ENCODE measurements at regions not wholly inside any gene's neighbourhood (a gene's known extent, or its start where the extent isn't known, plus 50 kb on each side); places are given as distances from the start of the nearest gene placed in this dataset.

DNA sequence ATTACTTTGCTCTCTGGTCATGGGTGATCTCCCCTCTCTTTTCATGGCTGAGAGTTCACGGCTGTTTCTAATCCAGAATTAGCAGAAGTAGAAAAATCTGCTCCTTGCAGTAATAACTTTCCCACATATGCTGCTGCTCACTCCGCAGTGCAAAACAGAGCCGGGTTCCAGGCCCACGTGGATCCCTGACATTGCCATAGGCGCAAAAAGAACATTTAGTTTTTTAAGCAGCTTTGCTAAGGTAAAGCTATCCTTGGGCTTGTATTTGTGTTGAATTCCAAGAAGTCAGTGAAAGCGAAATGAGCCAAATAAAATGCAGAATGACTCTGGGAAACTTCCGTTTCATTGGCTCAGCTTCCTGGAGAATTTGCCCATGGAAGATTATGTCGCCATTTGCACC, 633.7 kb upstream of the SUCLG2 start:
- DNase-seq, result no peak

GRCh38 chr3:68287101-68287500, 632.7 kb upstream of the SUCLG2 start:
- no peak for DNase-seq

GRCh38 chr3:68274286-68274685, 619.9 kb upstream of the SUCLG2 start:
- DNase-seq, result no peak

GRCh38 chr3:68271145-68271544, 616.7 kb upstream of the SUCLG2 start:
- DNase-seq, result peak; percentile 62

GRCh38 chr3:68256635-68257223, 602.3 kb upstream of the SUCLG2 start:
- DNase-seq, result no peak

- DNase-seq, result no peak
Measured at GRCh38 chr3:68249265-68249664, 594.9 kb upstream of the SUCLG2 start.

DNA sequence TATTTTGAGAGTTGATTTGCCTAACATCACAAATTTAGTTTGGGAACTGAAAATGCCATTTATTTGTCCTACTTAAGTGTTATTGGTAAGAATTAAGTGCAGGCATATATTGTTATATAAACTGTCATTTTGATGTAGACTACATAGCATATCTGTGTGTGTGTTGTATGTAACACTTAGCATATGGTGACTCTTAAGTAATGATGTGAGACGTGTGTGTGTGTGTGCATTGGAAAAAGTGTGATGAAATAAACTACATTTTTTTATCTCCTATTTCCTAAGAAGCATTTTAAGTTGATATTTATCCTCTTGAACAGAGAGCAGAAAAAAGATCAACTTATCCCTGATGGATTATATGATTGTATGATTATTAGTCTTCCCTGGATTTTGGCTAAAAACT, 588.2 kb upstream of the SUCLG2 start:
- no peak for DNase-seq

GRCh38 chr3:68239542-68239941, 585.1 kb upstream of the SUCLG2 start:
- no peak for DNase-seq

GRCh38 chr3:68234076-68234780, 579.8 kb upstream of the SUCLG2 start:
- DNase-seq, result no peak

DNA sequence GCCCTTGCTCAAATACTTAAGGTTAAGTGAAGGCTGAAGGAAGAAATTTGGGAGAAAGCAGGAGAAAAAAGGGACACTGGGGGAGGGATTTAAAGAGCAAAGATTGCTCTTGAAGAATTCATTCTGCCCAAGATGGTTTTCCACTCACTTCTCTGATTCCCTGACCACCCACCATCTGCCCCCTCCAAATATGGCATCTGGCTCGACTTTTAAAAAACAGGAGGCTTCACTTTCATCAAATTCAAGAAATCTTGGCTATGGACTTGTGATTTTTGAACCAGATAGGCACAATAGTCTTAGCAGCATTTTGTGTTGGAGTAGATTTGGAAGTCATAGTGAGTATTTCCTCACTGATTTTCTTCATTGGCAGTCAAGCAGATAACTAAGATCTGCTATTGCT, 574.4 kb upstream of the SUCLG2 start:
- DNase-seq, result no peak

DNA sequence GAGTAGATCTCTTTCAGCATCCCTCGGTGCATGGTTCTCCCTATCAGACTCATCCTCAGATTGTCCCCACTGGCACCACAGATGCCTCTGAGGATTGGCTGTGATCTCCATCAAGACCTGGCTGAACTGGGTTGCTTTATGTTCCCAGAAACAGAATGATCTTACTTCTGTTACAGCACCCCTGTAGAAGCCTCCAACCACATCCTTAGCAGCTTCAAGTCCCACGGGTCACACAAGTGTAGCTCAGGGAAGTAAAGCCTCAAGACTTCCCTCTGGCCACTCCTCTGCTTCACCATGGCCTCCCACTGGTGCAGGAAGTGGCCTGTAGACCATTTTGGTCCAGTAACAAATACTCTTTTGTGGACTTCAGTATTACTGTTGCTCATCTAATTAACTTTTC, 566.4 kb upstream of the SUCLG2 start:
- no peak for DNase-seq

DNA sequence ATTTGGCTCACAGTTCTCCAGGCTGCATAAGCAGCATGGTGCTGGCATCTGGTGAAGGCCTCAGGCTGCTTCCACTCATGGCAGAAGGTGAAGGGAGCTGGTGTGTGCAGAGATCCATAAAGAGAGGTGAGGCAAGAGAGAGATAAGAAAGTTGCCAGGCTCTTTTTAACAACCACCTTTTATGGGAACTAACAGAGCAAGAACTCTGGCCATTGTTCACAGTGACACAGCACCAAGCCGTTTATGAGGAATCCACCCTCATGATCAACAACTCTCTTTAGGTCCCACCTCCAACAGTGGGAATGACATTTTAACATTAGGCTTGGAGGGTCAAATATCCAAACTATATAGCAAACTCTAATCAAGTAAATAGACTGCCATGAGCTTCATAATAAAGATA, 557.2 kb upstream of the SUCLG2 start:
- no peak for DNase-seq

DNA sequence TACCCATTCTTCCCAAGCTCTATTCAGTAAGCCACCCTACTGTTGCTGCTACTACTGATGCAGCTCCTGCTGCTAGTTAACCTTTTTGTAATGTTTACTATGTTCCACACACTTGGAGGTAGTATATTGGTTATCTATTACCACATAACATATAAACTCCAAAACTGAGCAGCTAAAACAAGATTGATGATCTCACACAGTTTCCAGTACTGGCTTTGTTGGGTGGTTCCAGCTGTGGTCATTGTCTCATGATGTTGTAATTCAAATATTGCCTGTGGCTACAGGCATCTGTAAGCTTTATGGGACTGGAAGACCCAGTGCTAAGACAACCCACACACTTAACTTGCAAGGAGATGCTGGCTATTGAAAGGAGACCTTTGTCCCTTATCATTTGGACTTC, 556.2 kb upstream of the SUCLG2 start:
- DNase-seq, result no peak

DNA sequence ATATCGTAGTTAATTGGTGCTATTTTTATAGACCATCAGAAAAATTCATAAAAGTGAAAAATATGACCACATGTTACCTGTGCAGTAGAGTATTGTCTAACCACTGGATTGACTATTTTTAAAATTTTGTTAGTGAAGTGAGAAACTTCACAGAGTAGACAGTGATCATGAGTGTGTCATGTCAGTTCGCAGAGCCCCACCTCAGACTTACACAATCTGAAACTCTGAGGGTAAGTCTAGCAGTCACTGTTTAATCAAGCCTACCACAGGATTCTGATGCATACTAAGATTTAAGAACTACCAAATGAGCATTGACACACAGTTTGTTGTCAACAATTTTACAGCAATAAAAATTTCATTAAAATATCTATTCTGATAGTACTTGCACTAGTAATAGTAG, 552.9 kb upstream of the SUCLG2 start:
- DNase-seq, result no peak

DNA sequence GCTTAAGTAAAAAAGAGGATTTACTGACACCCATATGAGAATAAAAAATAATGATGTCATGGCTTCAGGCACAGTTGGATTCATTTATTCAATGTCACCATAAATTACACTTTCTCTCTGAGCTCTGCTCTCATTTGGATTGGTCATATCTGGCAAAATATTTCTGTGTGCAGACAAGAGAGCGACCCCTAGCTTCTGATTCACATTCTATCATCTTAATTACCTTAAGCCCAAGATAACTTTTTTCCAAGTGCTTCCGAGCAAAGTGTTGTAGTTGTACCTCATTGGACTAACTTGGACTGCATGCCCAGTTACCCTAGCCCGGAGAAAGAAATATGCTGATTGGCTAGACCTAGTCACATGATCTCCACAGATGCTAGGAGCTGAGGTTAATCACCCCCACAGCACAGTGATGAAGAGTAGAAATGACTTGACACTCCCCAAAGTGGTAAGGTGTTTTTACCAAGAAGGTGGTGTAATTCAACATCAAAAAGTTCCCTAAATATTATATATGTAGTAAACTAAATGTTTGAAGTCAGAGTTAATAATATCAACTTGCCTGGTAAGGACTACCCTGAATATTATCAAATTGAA, 552.2 kb upstream of the SUCLG2 start:
- DNase-seq, result no peak

DNA sequence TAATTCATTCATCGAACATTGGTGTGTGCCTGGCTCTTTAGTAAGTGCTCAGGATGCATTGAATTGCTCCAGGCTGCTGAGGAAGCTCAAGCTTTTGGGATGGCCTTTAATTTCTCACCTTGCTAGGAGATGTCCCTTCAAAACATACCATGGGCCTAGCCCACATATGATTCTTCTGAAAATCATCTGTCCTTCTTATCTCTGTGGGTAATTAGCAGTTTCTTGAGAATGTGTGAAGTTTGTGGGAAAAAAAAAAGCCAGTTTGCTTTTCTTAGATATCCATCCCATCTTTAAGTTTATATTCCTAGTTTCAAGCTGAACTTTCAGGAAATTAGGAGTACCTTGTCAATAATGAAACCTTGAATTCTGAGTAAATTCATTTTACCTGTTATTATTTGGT, 532.3 kb upstream of the SUCLG2 start:
- DNase-seq, result no peak

DNA sequence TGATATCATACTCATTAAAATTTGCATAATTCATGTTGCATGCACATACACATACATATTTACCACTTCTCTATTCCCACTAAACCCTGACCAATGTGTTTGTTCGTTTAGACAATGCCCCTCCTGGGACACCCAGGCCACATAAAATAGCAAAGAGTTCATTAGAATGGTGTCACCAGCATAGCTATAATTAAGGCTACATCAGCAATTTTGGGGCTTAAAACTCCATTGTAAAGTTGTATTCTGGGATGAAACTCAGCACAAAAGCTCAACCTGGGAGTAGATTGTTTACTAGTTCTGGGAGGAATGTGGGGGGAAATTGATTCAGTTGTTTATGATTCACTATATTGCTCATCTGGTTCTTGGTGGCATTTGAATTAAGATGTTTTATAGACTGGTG, 522.2 kb upstream of the SUCLG2 start:
- DNase-seq, result no peak

- DNase-seq, result no peak
Measured at GRCh38 chr3:68173012-68173634, 518.7 kb upstream of the SUCLG2 start.

DNA sequence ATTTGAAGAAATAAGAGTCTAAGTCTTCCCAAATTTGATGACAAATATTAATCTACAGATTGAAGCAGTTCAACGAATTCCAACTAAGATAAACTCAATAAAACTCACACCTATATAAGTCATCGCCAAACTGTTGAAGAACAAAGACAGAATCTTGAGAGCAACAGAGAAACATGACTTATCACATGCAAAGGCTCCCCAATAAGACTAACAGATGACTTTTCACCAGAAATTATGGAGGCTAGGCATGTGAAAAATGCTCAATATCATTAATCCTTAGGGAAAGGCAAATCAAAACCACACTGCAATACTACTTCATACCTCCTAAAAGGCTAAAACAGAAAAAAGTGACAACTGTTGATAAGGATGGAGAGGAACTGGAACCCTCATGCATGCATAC, 517.6 kb upstream of the SUCLG2 start:
- DNase-seq, result no peak

- no peak for DNase-seq
Measured at GRCh38 chr3:68163968-68164367, 509.6 kb upstream of the SUCLG2 start.

GRCh38 chr3:68163062-68163461, 508.6 kb upstream of the SUCLG2 start:
- no peak for DNase-seq

- DNase-seq, result no peak
Measured at GRCh38 chr3:68162644-68163043, 508.2 kb upstream of the SUCLG2 start.

GRCh38 chr3:68151359-68151758, 496.9 kb upstream of the SUCLG2 start:
- no peak for DNase-seq

DNA sequence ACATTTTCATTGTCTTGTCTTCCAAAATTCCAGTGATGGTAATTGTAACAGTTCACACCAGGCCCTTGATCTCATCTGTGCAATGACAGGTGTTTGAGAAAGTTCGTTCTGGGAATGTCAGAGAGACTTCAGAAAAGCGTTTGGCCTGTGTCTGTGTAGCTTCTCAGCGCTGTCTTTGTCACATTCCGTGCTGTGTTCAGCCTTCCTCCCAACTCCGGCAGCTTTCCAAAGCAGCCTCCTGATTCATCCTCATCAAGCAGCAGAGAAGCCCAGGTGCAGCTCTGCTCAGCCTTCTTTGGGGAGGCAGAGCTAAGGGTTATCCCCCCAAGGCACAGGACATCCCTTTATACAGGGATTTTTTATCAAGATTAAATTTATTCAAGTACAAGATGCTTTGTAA, 494.0 kb upstream of the SUCLG2 start:
- no peak for DNase-seq

All from islet precursor cell (in vitro differentiated cells).